ENCODE measurements at regions not wholly inside any gene's neighbourhood (a gene's known extent, or its start where the extent isn't known, plus 50 kb on each side); places are given as distances from the start of the nearest gene placed in this dataset.

GRCh38 chr16:51624080-51624775, 473.2 kb upstream of the SALL1 start:
- Histone ChIP-seq H3K4me1 (ENCODE audit: control insufficient read depth, extremely low read depth, insufficient read depth, low read length) (no peaks in the 10 kb centered on the region), H4K20me1 (replicated peaks; ENCODE audit: control insufficient read depth, extremely low read depth, insufficient read depth, low read length) (no peaks in the 10 kb centered on the region), H3K27me3 (ENCODE audit: control insufficient read depth in 2 of 2, insufficient read depth in 2 of 2, low read length in 2 of 2) (no peaks in the 10 kb centered on the region), H3K9ac (replicated peaks; ENCODE audit: extremely low read depth, insufficient read depth, low read length) (no peak overlapping the region), H3K9me1 (replicated peaks; ENCODE audit: control insufficient read depth, extremely low read depth, insufficient read depth, low read length) (no peaks in the 10 kb centered on the region), H3K4me3 (replicated peaks in 1 of 3; ENCODE audit: insufficient read depth in 1 of 3, low read depth in 1 of 3, low read length in 3 of 3) (no peak overlapping the region), H3K27ac (ENCODE audit: insufficient read depth, low read depth, low read length) (no peak overlapping the region), H3K36me3 (ENCODE audit: control insufficient read depth in 2 of 2, extremely low read depth in 1 of 2, insufficient read depth in 2 of 2, low read length in 2 of 2) (no peaks in the 10 kb centered on the region), H3K79me2 (ENCODE audit: control insufficient read depth, insufficient read depth, low read length) (no peaks in the 10 kb centered on the region), H3K9me3 (replicated peaks; ENCODE audit: control insufficient read depth, insufficient read depth, low read length) (peaks cover 2% of the 10 kb centered on the region), H3K4me2 (ENCODE audit: insufficient read depth, low read length) (no peak overlapping the region), H2AFZ (ENCODE audit: low read depth, low read length) (no peak overlapping the region)
- FAIRE-seq (no peak), DNase-seq (ENCODE audit: low read depth, low spot score) (no peak)
- POLR2A ChIA-PET, result no interaction called here
- no TSS peak for BruUV-seq (replicated peaks)
- no peak for TF ChIP-seq POLR2AphosphoS5 (IDR thresholded peaks at IDR 0.05; ENCODE audit: insufficient read depth, low read depth, low read length)
- no peak for TF ChIP-seq CTCF (IDR thresholded peaks at IDR 0.05; ENCODE audit: extremely low read depth in 1 of 2, insufficient read depth in 1 of 2, low read depth in 1 of 2, low read length in 2 of 2)
- TF ChIP-seq FOS (IDR thresholded peaks at IDR 0.05; ENCODE audit: borderline replicate concordance, insufficient read depth, low read length), result no peak
- TF ChIP-seq GATA2 (IDR thresholded peaks at IDR 0.05; ENCODE audit: insufficient read depth, insufficient read length, low read depth, low read length), result no peak
- no peak for TF ChIP-seq MYC (IDR thresholded peaks at IDR 0.05; ENCODE audit: low read depth, low read length)
- TF ChIP-seq POLR2A (IDR thresholded peaks at IDR 0.05; ENCODE audit: low read depth, low read length), result no peak
- CTCF ChIA-PET, result no interaction called here
- dilution Hi-C loops (cut with MboI; ENCODE audit: extremely low pct_ligation_motif_present, low sequenced_read_pairs) (no loop called here), intact Hi-C loops (cut with micrococcal nuclease) (no loop called here)

- intact Hi-C loops (cut with micrococcal nuclease), result no loop called here
- Histone ChIP-seq H3K79me2 (ENCODE audit: control insufficient read depth, insufficient read depth, low read length) (no peaks in the 10 kb centered on the region), H3K4me2 (ENCODE audit: insufficient read depth, low read length) (no peak overlapping the region), H3K9me3 (replicated peaks; ENCODE audit: control insufficient read depth, insufficient read depth, low read length) (peaks cover 2% of the 10 kb centered on the region), H3K27ac (ENCODE audit: insufficient read depth, low read depth, low read length) (no peak overlapping the region), H4K20me1 (replicated peaks; ENCODE audit: control insufficient read depth, extremely low read depth, insufficient read depth, low read length) (no peaks in the 10 kb centered on the region), H2AFZ (ENCODE audit: low read depth, low read length) (no peak overlapping the region), H3K9ac (replicated peaks; ENCODE audit: extremely low read depth, insufficient read depth, low read length) (no peak overlapping the region), H3K27me3 (ENCODE audit: control insufficient read depth in 2 of 2, insufficient read depth in 2 of 2, low read length in 2 of 2) (no peaks in the 10 kb centered on the region), H3K9me1 (replicated peaks; ENCODE audit: control insufficient read depth, extremely low read depth, insufficient read depth, low read length) (no peaks in the 10 kb centered on the region), H3K4me1 (ENCODE audit: control insufficient read depth, extremely low read depth, insufficient read depth, low read length) (no peaks in the 10 kb centered on the region), H3K36me3 (ENCODE audit: control insufficient read depth in 2 of 2, extremely low read depth in 1 of 2, insufficient read depth in 2 of 2, low read length in 2 of 2) (no peaks in the 10 kb centered on the region), H3K4me3 (replicated peaks in 1 of 3; ENCODE audit: insufficient read depth in 1 of 3, low read depth in 1 of 3, low read length in 3 of 3) (no peak overlapping the region)
- DNase-seq (ENCODE audit: low read depth, low spot score) (no peak), FAIRE-seq (no peak)
- CTCF ChIA-PET, result no interaction called here
- POLR2A ChIA-PET, result no interaction called here
- TF ChIP-seq EZH2 (IDR thresholded peaks at IDR 0.05; ENCODE audit: borderline replicate concordance, low read depth, low read length, severe bottlenecking) (no peak), CTCF (IDR thresholded peaks at IDR 0.05; ENCODE audit: extremely low read depth in 1 of 2, insufficient read depth in 1 of 2, low read depth in 1 of 2, low read length in 2 of 2) (no peak)
- dilution Hi-C loops (cut with MboI; ENCODE audit: extremely low pct_ligation_motif_present, low sequenced_read_pairs), result no loop called here
- BruUV-seq (replicated peaks), result no TSS peak
These were observed 470.5 kb upstream of the SALL1 start for GRCh38 chr16:51621610-51622009.

Data from endothelial cell of umbilical vein (primary cell).